BLaER1 (cell line): ENCODE measurements at regions not wholly inside any gene's neighbourhood (a gene's known extent, or its start where the extent isn't known, plus 50 kb on each side); places are given as distances from the start of the nearest gene placed in this dataset.
"Not testable (repeated sequence)": the region's sequence is repeated elsewhere in the genome, so short reads cannot be mapped to it uniquely, and the experiment has no call there.

Experiments used
- H3K27ac ChIP-seq: shearing (Covaris generic); formaldehyde crosslinking; 2 replicates; pipeline ENCODE4 v1.8.1; 2022
- H3K27me3 ChIP-seq: shearing (Covaris generic); formaldehyde crosslinking; 2 replicates; pipeline ENCODE4 v1.8.1; 2022
- H3K36me3 ChIP-seq: shearing (Covaris generic); formaldehyde crosslinking; 2 replicates; pipeline ENCODE4 v1.8.1; 2022
- H3K4me1 ChIP-seq: shearing (Covaris generic); formaldehyde crosslinking; 2 replicates; pipeline ENCODE4 v1.8.1; 2022
- H3K4me2 ChIP-seq: shearing (Covaris generic); formaldehyde crosslinking; 2 replicates; pipeline ENCODE4 v1.8.1; 2022
- H3K4me3 ChIP-seq: shearing (Covaris generic); formaldehyde crosslinking; 2 replicates; pipeline ENCODE4 v1.8.1; 2022
- H3K9ac ChIP-seq: shearing (Covaris generic); formaldehyde crosslinking; 2 replicates; pipeline ENCODE4 v1.8.1; 2022
- H3K9me3 ChIP-seq: shearing (Covaris generic); formaldehyde crosslinking; 2 replicates; pipeline ENCODE4 v1.8.1; 2022
- H4K20me1 ChIP-seq: shearing (Covaris generic); formaldehyde crosslinking; 2 replicates; pipeline ENCODE4 v1.8.1; 2022
- Cebpa-rat ChIP-seq: shearing (Covaris generic); IDR thresholded peaks from 2 replicates; pipeline ENCODE4 v1.8.1; 2022

DNA sequence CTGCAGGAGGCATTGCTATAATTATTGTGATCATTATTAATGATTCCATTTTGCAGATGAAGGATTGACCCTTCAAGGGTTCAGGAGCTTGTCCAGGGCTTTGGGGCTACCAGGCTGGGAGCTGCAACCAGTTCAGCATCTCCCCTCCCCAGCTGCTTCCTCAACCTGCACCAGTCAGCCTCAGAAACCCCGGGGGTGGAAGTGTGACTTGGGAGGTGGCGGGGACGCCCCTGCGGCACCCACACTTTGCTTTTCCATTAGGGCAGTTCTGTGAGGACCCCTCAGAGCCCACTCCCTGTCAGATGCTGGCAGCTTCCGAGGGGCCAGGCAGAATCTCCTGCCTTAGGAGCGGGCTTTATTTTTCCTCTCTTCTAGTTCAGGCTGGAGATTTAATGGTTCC, 85.6 kb downstream of the OLFM1 start:
- no peak overlapping the region for H3K4me3 ChIP-seq
- H3K9me3 ChIP-seq = no peaks in the 10 kb centered on the region
- no peak for TF ChIP-seq Cebpa-rat
- H3K4me2 ChIP-seq = no peak overlapping the region
- H3K9ac ChIP-seq = no peak overlapping the region
- H3K27ac ChIP-seq = no peak overlapping the region
- H3K4me1 ChIP-seq = no peaks in the 10 kb centered on the region
- H3K27me3 ChIP-seq = no peaks in the 10 kb centered on the region
- H3K36me3 ChIP-seq = no peaks in the 10 kb centered on the region
- H4K20me1 ChIP-seq = peaks cover 4% of the 10 kb centered on the region; the same call in 1 of the 2 replicates

DNA sequence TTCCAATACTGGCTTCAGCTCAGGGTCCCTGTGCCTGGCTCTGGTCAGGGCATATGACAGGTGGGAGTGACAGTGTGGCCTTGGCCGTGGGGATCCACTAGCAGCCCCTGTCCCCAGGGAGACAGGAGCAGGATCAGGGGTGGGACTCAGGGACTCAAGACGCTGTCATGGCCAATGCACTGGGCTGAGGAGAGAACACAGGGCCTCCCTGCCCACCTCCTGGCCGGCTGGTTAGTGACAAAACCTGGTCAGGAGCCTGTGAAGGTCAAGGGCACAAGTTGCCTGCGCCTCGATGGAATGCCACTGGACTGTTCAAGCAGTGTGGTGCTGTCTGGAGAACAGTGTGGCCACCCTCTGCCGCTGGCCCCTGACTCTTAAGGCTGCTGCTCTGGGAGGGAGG, 86.8 kb downstream of the OLFM1 start:
- H3K27ac ChIP-seq = no peak overlapping the region
- H3K4me2 ChIP-seq = no peak overlapping the region
- H3K36me3 ChIP-seq = no peaks in the 10 kb centered on the region
- peaks cover 4% of the 10 kb centered on the region; the same call in 1 of the 2 replicates for H4K20me1 ChIP-seq
- no peaks in the 10 kb centered on the region for H3K27me3 ChIP-seq
- no peaks in the 10 kb centered on the region for H3K9me3 ChIP-seq
- no peak for TF ChIP-seq Cebpa-rat
- no peak overlapping the region for H3K4me3 ChIP-seq
- H3K4me1 ChIP-seq = no peaks in the 10 kb centered on the region
- no peak overlapping the region for H3K9ac ChIP-seq

DNA sequence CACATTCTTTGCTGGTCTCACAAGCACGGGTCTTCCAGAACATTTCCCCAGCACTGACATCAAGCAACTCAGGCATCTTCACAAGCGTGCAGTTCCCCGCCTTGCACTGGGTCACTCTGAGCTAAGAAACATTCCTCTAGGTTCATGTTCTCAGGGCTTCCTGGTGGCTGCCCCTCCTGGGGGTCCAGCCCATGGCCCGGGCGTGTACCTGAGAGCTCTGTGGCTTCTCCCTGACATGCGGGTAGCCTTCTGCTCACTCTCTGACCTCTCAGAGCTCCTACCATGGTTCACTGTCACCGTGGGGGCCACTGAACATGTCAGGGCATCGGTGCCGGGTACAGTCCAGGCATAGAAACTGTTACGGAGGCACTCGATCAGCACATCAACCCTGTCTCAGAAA, 87.5 kb downstream of the OLFM1 start:
- no peak for TF ChIP-seq Cebpa-rat
- H4K20me1 ChIP-seq = peaks cover 4% of the 10 kb centered on the region; the same call in 1 of the 2 replicates
- H3K9ac ChIP-seq = no peak overlapping the region
- H3K4me3 ChIP-seq = no peak overlapping the region
- H3K9me3 ChIP-seq = no peaks in the 10 kb centered on the region
- no peak overlapping the region for H3K4me2 ChIP-seq
- no peak overlapping the region for H3K27ac ChIP-seq
- H3K4me1 ChIP-seq = no peaks in the 10 kb centered on the region
- H3K27me3 ChIP-seq = no peaks in the 10 kb centered on the region
- no peaks in the 10 kb centered on the region for H3K36me3 ChIP-seq

DNA sequence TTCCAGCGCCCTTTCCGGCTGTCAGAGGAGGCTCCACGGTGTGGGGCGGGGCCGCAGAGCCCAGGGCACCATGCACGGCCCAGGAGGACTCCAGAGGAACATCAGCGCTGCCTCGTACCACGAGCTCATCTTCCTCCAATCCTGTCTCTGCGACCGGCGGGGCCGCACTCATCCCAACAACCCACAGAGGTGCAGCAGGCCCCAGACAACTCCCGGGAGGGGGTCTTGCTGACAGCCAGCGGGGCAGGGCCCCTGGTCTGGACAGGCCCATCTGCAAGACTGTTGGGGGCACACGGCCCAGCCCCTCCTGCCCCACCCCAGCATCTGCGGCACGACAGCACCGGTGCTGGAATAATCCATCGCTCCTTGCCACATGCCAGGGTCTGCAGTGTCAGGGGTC, 88.8 kb downstream of the OLFM1 start:
- Histone ChIP-seq H3K27ac (no peak overlapping the region), H3K36me3 (no peaks in the 10 kb centered on the region), H3K9me3 (no peaks in the 10 kb centered on the region), H3K4me3 (no peak overlapping the region), H3K4me1 (no peaks in the 10 kb centered on the region), H4K20me1 (peaks cover 4% of the 10 kb centered on the region; the same call in 1 of the 2 replicates), H3K9ac (no peak overlapping the region), H3K27me3 (no peaks in the 10 kb centered on the region), H3K4me2 (no peak overlapping the region)
- TF ChIP-seq Cebpa-rat = no peak

DNA sequence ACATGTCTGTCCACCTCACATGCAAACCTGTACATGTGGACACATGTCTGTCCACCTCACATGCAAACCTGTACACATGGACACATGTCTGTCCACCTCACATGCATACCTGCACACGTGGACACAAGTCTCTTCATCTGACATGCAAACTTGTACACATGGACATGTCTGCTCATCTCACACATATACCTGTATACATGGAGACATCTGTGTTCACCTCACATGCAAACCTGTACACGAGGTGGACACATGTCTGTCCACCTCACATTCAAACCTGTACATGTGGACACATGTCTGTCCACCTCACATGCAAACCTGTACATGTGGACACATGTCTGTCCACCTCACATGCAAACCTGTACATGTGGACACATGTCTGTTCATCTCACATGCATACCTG, 90.1 kb downstream of the OLFM1 start:
- H3K4me2 ChIP-seq, H3K4me3 ChIP-seq, H3K36me3 ChIP-seq, H3K9ac ChIP-seq, H3K9me3 ChIP-seq, H3K27ac ChIP-seq, H3K4me1 ChIP-seq, H4K20me1 ChIP-seq, H3K27me3 ChIP-seq: not testable (repeated sequence)

DNA sequence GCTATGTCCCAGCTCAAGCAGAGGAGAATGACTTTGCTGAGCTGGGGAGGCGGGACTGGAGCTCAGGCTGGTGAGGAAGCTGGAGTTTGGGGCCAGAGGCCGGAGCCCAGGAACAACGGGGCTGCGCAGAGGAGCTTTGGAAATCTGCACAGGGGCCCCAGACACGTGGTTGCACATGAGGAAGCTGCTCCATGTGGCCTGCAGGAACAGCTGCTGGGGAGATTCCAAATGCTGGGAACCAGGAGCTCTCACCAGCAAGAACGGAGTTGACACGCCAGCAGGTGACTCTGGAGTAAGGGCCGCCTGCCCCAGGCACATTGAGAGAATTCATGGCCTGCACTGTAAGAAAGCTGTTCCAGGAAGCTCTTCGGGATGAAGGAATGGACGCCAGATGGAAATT, 91.0 kb downstream of the OLFM1 start:
- no peak overlapping the region for H3K27ac ChIP-seq
- no peaks in the 10 kb centered on the region for H3K9me3 ChIP-seq
- H3K4me2 ChIP-seq = no peak overlapping the region
- H4K20me1 ChIP-seq = peaks cover 4% of the 10 kb centered on the region; the same call in 1 of the 2 replicates
- H3K27me3 ChIP-seq = no peaks in the 10 kb centered on the region
- no peak overlapping the region for H3K9ac ChIP-seq
- H3K4me3 ChIP-seq = no peak overlapping the region
- H3K36me3 ChIP-seq = no peaks in the 10 kb centered on the region
- no peak for TF ChIP-seq Cebpa-rat
- no peaks in the 10 kb centered on the region for H3K4me1 ChIP-seq

DNA sequence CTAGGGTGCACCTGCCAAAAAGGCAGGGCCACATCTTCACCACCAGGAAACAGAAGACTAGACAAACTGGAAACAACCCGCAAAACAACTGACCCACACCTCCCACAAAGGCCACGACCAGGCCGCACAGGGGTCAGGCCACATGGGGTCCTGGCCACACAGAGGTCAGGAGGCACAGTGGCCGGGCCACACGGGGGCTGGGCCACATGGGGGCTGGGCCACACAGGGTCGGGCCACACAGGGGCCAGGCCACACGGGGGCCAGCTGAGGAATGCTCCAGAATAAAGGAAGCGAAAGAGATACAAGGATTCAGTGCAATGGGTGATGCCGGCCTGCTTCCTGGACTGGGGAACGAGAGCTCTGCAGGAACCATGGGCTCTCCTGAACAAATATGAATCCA, 91.6 kb downstream of the OLFM1 start:
- Histone ChIP-seq H3K4me2 (no peak overlapping the region), H3K4me1 (no peaks in the 10 kb centered on the region), H3K36me3 (no peaks in the 10 kb centered on the region), H3K9ac (no peak overlapping the region), H4K20me1 (peaks cover 4% of the 10 kb centered on the region; the same call in 1 of the 2 replicates), H3K9me3 (no peaks in the 10 kb centered on the region), H3K27ac (no peak overlapping the region), H3K4me3 (no peak overlapping the region), H3K27me3 (no peaks in the 10 kb centered on the region)
- no peak for TF ChIP-seq Cebpa-rat

DNA sequence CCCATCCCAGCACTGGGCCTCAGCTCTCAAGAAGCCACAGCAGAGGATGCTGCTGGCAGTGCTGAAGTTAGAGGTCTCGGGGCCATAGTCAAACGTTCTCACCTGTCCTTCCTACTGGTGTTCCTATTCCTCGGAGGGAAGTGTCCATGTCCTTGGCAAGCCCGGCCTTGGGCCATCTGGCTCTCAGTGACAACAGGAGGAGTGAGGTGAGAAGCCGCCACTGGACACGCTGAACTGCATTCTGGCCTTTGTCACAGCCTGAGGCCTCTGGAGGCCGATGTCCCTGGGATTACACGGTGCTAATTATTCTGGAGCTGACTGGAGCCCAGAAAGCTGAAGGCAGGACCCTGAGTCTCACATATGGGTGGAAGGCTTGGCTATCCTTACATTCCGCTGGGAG, 92.5 kb downstream of the OLFM1 start:
- Histone ChIP-seq H3K4me1 (no peaks in the 10 kb centered on the region), H3K9ac (no peak overlapping the region), H3K4me2 (no peak overlapping the region), H3K9me3 (no peaks in the 10 kb centered on the region), H3K4me3 (no peak overlapping the region), H3K27me3 (no peaks in the 10 kb centered on the region), H3K27ac (no peak overlapping the region), H4K20me1 (peaks cover 4% of the 10 kb centered on the region; the same call in 1 of the 2 replicates), H3K36me3 (no peaks in the 10 kb centered on the region)
- no peak for TF ChIP-seq Cebpa-rat

DNA sequence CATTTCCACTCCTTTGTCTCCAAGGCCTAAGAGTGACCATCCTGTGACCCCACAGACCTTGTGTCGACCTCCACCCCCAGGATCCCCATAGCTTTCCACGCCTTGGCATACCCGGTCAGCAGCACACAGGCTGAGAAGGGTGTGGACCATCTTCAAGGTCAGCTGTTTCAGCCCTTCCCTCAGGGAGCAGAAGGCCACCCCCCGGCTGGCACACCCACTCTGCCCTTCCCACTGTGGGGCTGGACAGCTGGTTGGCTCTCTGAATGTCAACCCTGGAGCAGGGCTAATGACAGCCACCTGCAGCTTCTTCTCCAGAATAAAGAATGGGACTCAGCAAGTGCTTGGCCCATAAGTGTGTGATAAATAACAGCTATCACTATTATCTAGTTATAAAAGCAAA, 93.1 kb downstream of the OLFM1 start:
- Histone ChIP-seq H3K27ac (no peak overlapping the region), H3K9ac (no peak overlapping the region), H3K4me2 (no peak overlapping the region), H3K4me1 (no peaks in the 10 kb centered on the region), H3K36me3 (no peaks in the 10 kb centered on the region), H3K9me3 (no peaks in the 10 kb centered on the region), H3K27me3 (no peaks in the 10 kb centered on the region), H4K20me1 (peaks cover 4% of the 10 kb centered on the region; the same call in 1 of the 2 replicates), H3K4me3 (no peak overlapping the region)
- TF ChIP-seq Cebpa-rat = no peak

DNA sequence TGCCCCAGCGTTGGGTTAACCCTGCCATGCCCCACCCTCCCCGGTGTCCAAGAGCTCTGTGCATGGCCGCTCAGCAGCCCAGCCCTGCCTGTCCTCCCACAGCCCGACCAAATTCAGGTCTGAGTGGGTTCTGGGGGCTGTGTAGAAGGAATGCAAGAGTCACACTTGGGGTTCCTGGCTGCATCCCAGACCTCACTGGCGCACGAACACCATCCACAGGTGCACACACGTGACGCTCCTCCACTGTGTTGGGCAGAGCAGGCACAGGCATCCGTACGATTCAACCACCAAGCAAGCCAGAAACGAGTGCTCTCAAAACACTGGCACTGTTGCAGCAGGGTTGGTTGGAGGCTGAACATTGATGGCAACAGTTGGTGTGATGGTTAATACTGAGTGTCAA, 93.9 kb downstream of the OLFM1 start:
- H4K20me1 ChIP-seq = peaks cover 2% of the 10 kb centered on the region; the same call in 1 of the 2 replicates
- no peaks in the 10 kb centered on the region for H3K36me3 ChIP-seq
- H3K27ac ChIP-seq = no peak overlapping the region
- no peak overlapping the region for H3K4me2 ChIP-seq
- no peaks in the 10 kb centered on the region for H3K27me3 ChIP-seq
- no peak overlapping the region for H3K9ac ChIP-seq
- TF ChIP-seq Cebpa-rat = no peak
- H3K4me3 ChIP-seq = no peak overlapping the region
- H3K4me1 ChIP-seq = peaks cover 3% of the 10 kb centered on the region
- H3K9me3 ChIP-seq = no peaks in the 10 kb centered on the region

DNA sequence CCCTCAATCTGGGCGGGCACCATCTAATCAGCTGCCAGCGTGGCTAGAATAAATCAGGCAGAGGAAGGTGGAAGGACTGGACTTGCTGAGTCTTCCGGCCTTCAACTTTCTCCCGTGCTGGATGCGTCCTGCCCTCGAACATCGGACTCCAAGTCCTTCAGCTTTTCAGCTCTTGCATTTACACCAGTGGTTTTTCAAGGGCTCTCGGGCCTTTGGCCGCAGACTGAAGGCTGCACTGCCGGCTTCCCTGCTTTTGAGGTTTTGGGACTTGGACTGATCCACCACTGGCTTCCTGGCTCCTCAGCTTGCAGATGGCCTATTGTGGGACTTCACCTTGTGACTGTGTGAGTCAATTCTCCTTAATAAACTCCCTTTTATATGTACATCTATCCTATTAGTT, 94.4 kb downstream of the OLFM1 start:
- not testable (repeated sequence) for H3K27ac ChIP-seq, H3K27me3 ChIP-seq, H3K9me3 ChIP-seq, H4K20me1 ChIP-seq, H3K4me2 ChIP-seq, H3K4me1 ChIP-seq, H3K9ac ChIP-seq, H3K4me3 ChIP-seq, H3K36me3 ChIP-seq
